ENCODE measurements at regions not wholly inside any gene's neighbourhood (a gene's known extent, or its start where the extent isn't known, plus 50 kb on each side); places are given as distances from the start of the nearest gene placed in this dataset.

DNA sequence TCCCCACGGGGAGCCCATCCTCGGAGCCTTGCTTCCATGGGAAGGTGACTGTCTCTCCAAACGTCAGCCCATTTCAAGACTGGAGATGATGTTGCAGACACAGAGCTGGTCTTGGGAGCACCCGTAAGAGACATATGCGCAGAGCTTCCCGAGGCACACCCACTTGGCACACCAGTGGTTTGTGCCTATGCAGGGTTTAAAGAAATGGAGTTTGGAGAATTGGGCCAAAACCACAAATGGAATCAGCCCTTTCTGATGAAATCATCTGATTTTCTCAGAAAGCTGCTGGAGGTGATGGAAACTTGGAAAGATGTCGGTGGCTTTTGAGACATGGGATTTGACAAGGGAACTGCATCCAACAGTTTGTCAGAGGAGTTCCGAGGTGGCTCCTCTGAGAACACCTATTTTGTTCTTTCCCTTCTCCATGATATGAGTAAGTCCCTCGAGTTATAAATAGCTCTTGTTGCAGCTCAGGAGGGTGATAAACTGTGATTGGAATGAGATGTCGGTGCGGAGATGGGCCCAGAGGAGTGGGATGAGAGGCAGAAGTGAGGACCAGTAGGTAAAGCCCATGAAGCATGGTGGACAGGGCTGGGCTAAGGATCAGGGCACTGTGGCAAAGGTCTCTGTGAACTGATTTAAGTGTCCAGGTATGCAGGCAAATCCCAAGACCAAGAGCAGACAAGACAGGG is 225.7 kb downstream of the ACKR3 start:
- Histone ChIP-seq H3K4me3 (ENCODE audit: low read depth, low read length) (no peak overlapping the region), H3K27me3 (ENCODE audit: control insufficient read depth, insufficient read depth, low read length) (no peaks in the 10 kb centered on the region), H3K27ac (ENCODE audit: insufficient read depth, low read length, poor library complexity, severe bottlenecking) (no peak overlapping the region), H3K9me3 (ENCODE audit: control insufficient read depth in 2 of 2, low read length in 2 of 2) (no peaks in the 10 kb centered on the region), H3K36me3 (ENCODE audit: control insufficient read depth, insufficient read depth, low read length) (no peaks in the 10 kb centered on the region), H3K4me1 (ENCODE audit: control insufficient read depth, insufficient read depth, low read length, poor library complexity, severe bottlenecking) (no peaks in the 10 kb centered on the region)
- H3K27ac Mint-ChIP-seq: no peak overlapping the region
- peak overlapping the region in 1 of 4 donors; percentile 29 for H3K4me3 Mint-ChIP-seq
- DNase-seq: no peak
- H3K9me3 Mint-ChIP-seq: no peaks in the 10 kb centered on the region
- no peaks in the 10 kb centered on the region for H3K4me1 Mint-ChIP-seq
- peaks cover 16% of the 10 kb centered on the region for H3K27me3 Mint-ChIP-seq
- no peak for ATAC-seq (ENCODE audit: low read depth in 2 of 2)
- no peaks in the 10 kb centered on the region for H3K36me3 Mint-ChIP-seq

DNA sequence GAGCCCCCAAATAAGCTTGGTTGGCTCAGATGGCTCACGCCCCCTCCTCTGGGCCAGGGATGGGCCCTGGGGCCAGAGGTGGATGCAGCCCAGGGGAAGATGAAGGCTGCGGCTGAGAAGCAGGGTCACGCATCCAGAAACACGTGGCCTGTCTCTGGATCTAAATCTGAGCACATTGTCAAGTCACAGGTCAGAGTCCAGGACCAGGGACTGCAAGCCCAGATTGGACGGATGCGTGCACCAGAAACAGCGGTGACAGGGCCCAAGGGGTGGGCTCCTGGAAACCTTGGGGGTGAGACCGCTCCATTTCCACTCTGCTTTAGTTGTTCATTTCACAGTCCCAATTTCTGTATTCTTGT is 226.2 kb downstream of the ACKR3 start:
- no peaks in the 10 kb centered on the region for H3K4me1 ChIP-seq (ENCODE audit: control insufficient read depth, insufficient read depth, low read length, poor library complexity, severe bottlenecking)
- H3K27ac Mint-ChIP-seq: no peak overlapping the region
- peaks cover 20% of the 10 kb centered on the region for H3K27me3 Mint-ChIP-seq
- H3K4me3 Mint-ChIP-seq: no peak overlapping the region
- no peaks in the 10 kb centered on the region for H3K4me1 Mint-ChIP-seq
- H3K36me3 Mint-ChIP-seq: no peaks in the 10 kb centered on the region
- H3K27me3 ChIP-seq (ENCODE audit: control insufficient read depth, insufficient read depth, low read length): no peaks in the 10 kb centered on the region
- ATAC-seq (ENCODE audit: low read depth in 2 of 2) (no peak), DNase-seq (no peak)
- H3K4me3 ChIP-seq (ENCODE audit: low read depth, low read length): no peak overlapping the region
- no peaks in the 10 kb centered on the region for H3K9me3 ChIP-seq (ENCODE audit: control insufficient read depth in 2 of 2, low read length in 2 of 2)
- H3K9me3 Mint-ChIP-seq: no peaks in the 10 kb centered on the region
- H3K36me3 ChIP-seq (ENCODE audit: control insufficient read depth, insufficient read depth, low read length): no peaks in the 10 kb centered on the region
- H3K27ac ChIP-seq (ENCODE audit: insufficient read depth, low read length, poor library complexity, severe bottlenecking): no peak overlapping the region

DNA sequence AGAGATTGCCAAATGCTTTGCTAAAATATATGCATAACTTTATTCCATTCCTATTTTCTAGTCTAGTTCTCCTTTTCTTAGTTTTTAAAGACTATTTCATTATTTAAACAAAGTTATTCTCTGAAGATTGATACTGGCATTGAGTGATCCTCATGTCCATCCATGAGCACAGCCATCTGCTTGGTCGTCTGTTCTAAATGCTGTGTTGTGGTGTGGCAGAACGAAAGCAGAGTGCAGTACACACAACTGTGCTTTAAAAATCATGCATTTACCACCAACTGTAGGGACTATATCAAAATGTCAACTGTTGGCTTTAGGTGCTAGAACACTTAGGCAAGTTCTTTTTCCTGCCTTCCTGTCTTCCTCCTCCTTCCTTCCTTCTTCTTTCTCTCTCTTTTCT is 226.6 kb downstream of the ACKR3 start:
- no peaks in the 10 kb centered on the region for H3K36me3 ChIP-seq (ENCODE audit: control insufficient read depth, insufficient read depth, low read length)
- H3K27ac ChIP-seq (ENCODE audit: insufficient read depth, low read length, poor library complexity, severe bottlenecking): no peak overlapping the region
- H3K4me1 Mint-ChIP-seq: no peaks in the 10 kb centered on the region
- no peaks in the 10 kb centered on the region for H3K9me3 Mint-ChIP-seq
- no peaks in the 10 kb centered on the region for H3K9me3 ChIP-seq (ENCODE audit: control insufficient read depth in 2 of 2, low read length in 2 of 2)
- peaks cover 19% of the 10 kb centered on the region for H3K27me3 Mint-ChIP-seq
- no peaks in the 10 kb centered on the region for H3K36me3 Mint-ChIP-seq
- H3K27ac Mint-ChIP-seq: no peak overlapping the region
- no peak overlapping the region for H3K4me3 Mint-ChIP-seq
- no peaks in the 10 kb centered on the region for H3K27me3 ChIP-seq (ENCODE audit: control insufficient read depth, insufficient read depth, low read length)
- DNase-seq (no peak), ATAC-seq (ENCODE audit: low read depth in 2 of 2) (no peak)
- no peak overlapping the region for H3K4me3 ChIP-seq (ENCODE audit: low read depth, low read length)
- H3K4me1 ChIP-seq (ENCODE audit: control insufficient read depth, insufficient read depth, low read length, poor library complexity, severe bottlenecking): no peaks in the 10 kb centered on the region

- Histone ChIP-seq H3K4me1 (ENCODE audit: control insufficient read depth, insufficient read depth, low read length, poor library complexity, severe bottlenecking) (no peaks in the 10 kb centered on the region), H3K27ac (ENCODE audit: insufficient read depth, low read length, poor library complexity, severe bottlenecking) (no peak overlapping the region), H3K4me3 (ENCODE audit: low read depth, low read length) (no peak overlapping the region), H3K36me3 (ENCODE audit: control insufficient read depth, insufficient read depth, low read length) (no peaks in the 10 kb centered on the region), H3K9me3 (ENCODE audit: control insufficient read depth in 2 of 2, low read length in 2 of 2) (no peaks in the 10 kb centered on the region), H3K27me3 (ENCODE audit: control insufficient read depth, insufficient read depth, low read length) (no peaks in the 10 kb centered on the region)
- ATAC-seq (ENCODE audit: low read depth in 2 of 2): no peak
- no peak for DNase-seq
- H3K4me3 Mint-ChIP-seq: no peak overlapping the region
- H3K36me3 Mint-ChIP-seq: no peaks in the 10 kb centered on the region
- H3K9me3 Mint-ChIP-seq: no peaks in the 10 kb centered on the region
- H3K4me1 Mint-ChIP-seq: no peaks in the 10 kb centered on the region
- peaks cover 16% of the 10 kb centered on the region for H3K27me3 Mint-ChIP-seq
- peak overlapping the region in 1 of 3 donors; percentile 22 for H3K27ac Mint-ChIP-seq
These were observed 227.8 kb downstream of the ACKR3 start for GRCh38 chr2:236797411-236797810.

DNA sequence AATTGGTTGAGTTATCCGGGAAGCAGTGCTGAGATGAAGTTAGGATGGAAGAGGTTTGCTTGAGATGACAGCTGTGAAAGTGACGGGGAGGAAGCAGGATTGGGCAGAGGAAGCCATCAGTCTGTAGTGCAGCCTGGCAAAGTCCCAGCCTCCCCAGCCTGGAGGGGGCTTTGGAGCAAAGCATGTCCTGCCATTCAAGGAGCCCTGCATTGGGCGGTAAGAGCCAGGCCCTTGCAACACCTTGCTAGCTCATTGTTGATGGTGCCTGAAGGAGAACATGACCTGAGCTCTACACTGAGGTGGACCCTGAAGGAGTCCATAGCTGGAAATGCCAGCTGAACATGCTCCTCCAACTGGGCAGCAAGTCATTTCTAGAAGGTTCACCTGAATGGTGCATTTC is 228.9 kb downstream of the ACKR3 start:
- H3K27ac Mint-ChIP-seq: no peak overlapping the region
- peaks cover 0 to 3% (median 0%) of the 10 kb centered on the region in 7 donors for H3K9me3 Mint-ChIP-seq
- Histone ChIP-seq H3K9me3 (ENCODE audit: control insufficient read depth in 2 of 2, low read length in 2 of 2) (no peaks in the 10 kb centered on the region), H3K27ac (ENCODE audit: insufficient read depth, low read length, poor library complexity, severe bottlenecking) (no peak overlapping the region), H3K27me3 (ENCODE audit: control insufficient read depth, insufficient read depth, low read length) (no peaks in the 10 kb centered on the region), H3K4me3 (ENCODE audit: low read depth, low read length) (no peak overlapping the region), H3K36me3 (ENCODE audit: control insufficient read depth, insufficient read depth, low read length) (no peaks in the 10 kb centered on the region), H3K4me1 (ENCODE audit: control insufficient read depth, insufficient read depth, low read length, poor library complexity, severe bottlenecking) (no peaks in the 10 kb centered on the region)
- no peak for DNase-seq
- H3K4me1 Mint-ChIP-seq: no peaks in the 10 kb centered on the region
- no peak overlapping the region for H3K4me3 Mint-ChIP-seq
- ATAC-seq (ENCODE audit: low read depth in 2 of 2): no peak
- H3K36me3 Mint-ChIP-seq: no peaks in the 10 kb centered on the region
- peaks cover 16% of the 10 kb centered on the region for H3K27me3 Mint-ChIP-seq

DNA sequence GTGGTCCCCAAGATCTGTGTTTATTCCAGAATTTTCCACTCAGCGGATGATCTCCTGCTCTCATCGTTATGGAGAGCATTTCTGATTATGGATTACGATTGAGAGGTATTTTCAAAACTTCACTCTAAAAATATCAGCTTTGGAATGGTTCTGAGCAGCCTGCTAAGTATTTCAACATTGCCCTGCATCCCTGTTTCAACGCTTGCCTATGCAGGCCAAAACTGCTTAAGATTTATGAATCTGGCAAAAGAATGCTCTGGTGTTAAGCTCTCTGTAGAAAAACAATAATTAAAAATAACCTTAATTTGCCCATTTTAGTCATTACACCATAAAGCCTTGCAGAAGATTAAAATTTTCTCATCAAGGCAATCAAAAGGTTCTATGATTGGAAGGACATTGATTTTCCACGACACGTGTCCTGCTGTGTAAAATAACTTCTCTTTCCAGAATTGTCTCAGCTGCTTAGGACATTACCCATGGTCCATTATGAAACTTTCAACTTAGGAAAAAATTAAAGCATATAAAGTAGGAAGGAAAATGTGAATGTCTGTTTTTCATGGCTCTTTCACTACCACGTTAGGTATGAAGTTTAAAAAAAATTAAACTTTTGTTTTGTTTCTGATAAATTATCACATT is 229.9 kb downstream of the ACKR3 start:
- no peaks in the 10 kb centered on the region for H3K4me1 ChIP-seq (ENCODE audit: control insufficient read depth, insufficient read depth, low read length, poor library complexity, severe bottlenecking)
- H3K36me3 ChIP-seq (ENCODE audit: control insufficient read depth, insufficient read depth, low read length): no peaks in the 10 kb centered on the region
- no peaks in the 10 kb centered on the region for H3K27me3 ChIP-seq (ENCODE audit: control insufficient read depth, insufficient read depth, low read length)
- H3K36me3 Mint-ChIP-seq: no peaks in the 10 kb centered on the region
- DNase-seq: no peak
- H3K27me3 Mint-ChIP-seq: peaks cover 16% of the 10 kb centered on the region
- H3K9me3 Mint-ChIP-seq: peaks cover 0 to 3% (median 0%) of the 10 kb centered on the region in 7 donors
- no peak overlapping the region for H3K4me3 ChIP-seq (ENCODE audit: low read depth, low read length)
- no peaks in the 10 kb centered on the region for H3K4me1 Mint-ChIP-seq
- no peaks in the 10 kb centered on the region for H3K9me3 ChIP-seq (ENCODE audit: control insufficient read depth in 2 of 2, low read length in 2 of 2)
- no peak overlapping the region for H3K27ac Mint-ChIP-seq
- ATAC-seq (ENCODE audit: low read depth in 2 of 2): no peak
- no peak overlapping the region for H3K4me3 Mint-ChIP-seq
- H3K27ac ChIP-seq (ENCODE audit: insufficient read depth, low read length, poor library complexity, severe bottlenecking): no peak overlapping the region

DNA sequence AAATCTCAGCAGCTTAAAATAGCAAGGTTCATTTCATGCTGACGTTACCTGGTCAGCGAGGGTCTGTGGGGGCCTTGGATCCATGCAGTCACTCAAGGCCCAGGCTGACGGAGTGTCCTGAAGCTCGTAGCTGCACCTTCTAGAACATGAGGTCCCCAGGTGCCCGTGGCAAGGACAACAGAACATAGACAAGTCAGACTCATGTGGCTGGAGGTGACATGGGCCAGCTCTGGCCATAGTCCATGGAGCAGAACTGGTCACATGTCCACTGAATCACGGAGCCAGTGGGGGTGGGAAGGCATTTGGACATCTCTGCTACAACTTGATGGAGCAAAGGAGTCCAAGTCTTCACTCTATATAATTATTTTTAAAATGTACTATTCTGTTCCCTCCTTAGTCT is 233.2 kb downstream of the ACKR3 start:
- no peak overlapping the region for H3K27ac Mint-ChIP-seq
- ATAC-seq (ENCODE audit: low read depth in 2 of 2) (no peak), DNase-seq (no peak)
- Histone ChIP-seq H3K27me3 (ENCODE audit: control insufficient read depth, insufficient read depth, low read length) (no peaks in the 10 kb centered on the region), H3K4me1 (ENCODE audit: control insufficient read depth, insufficient read depth, low read length, poor library complexity, severe bottlenecking) (no peaks in the 10 kb centered on the region), H3K27ac (ENCODE audit: insufficient read depth, low read length, poor library complexity, severe bottlenecking) (no peak overlapping the region), H3K36me3 (ENCODE audit: control insufficient read depth, insufficient read depth, low read length) (no peaks in the 10 kb centered on the region), H3K9me3 (ENCODE audit: control insufficient read depth in 2 of 2, low read length in 2 of 2) (peaks cover 0 to 3% of the 10 kb centered on the region in 2 experiments), H3K4me3 (ENCODE audit: low read depth, low read length) (no peak overlapping the region)
- no peak overlapping the region for H3K4me3 Mint-ChIP-seq
- H3K27me3 Mint-ChIP-seq: peaks cover 19% of the 10 kb centered on the region
- H3K9me3 Mint-ChIP-seq: peaks cover 0 to 7% (median 2%) of the 10 kb centered on the region in 7 donors
- H3K36me3 Mint-ChIP-seq: no peaks in the 10 kb centered on the region
- no peaks in the 10 kb centered on the region for H3K4me1 Mint-ChIP-seq

DNA sequence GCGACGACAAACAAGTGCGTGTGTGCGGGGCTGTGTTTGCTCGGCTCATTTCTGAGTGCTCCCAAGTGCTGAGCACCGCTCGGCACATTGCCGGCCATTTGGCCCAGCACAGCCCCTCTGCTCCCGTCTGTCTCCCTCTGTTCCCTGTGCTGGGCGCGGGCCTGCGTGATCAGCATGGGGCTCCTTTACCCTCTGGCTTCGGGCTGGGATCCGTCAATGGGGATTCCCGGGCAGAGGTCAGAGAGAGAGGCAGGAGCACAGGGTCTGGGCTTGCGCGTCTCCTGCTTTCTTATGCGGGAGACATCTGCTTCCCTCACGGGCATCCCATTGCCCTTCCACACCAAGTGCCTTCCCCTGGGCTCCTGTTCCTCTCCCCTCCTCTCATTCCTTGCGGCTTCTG is 234.0 kb downstream of the ACKR3 start:
- no peak overlapping the region for H3K4me3 Mint-ChIP-seq
- DNase-seq: no peak

More for the DNA sequence above, 234.0 kb downstream of the ACKR3 start:
- no peak overlapping the region for H3K27ac Mint-ChIP-seq
- Histone ChIP-seq H3K27me3 (ENCODE audit: control insufficient read depth, insufficient read depth, low read length) (no peaks in the 10 kb centered on the region), H3K4me3 (ENCODE audit: low read depth, low read length) (no peak overlapping the region), H3K9me3 (ENCODE audit: control insufficient read depth in 2 of 2, low read length in 2 of 2) (peaks cover 3 to 5% of the 10 kb centered on the region in 2 experiments), H3K4me1 (ENCODE audit: control insufficient read depth, insufficient read depth, low read length, poor library complexity, severe bottlenecking) (no peaks in the 10 kb centered on the region), H3K27ac (ENCODE audit: insufficient read depth, low read length, poor library complexity, severe bottlenecking) (no peak overlapping the region), H3K36me3 (ENCODE audit: control insufficient read depth, insufficient read depth, low read length) (no peaks in the 10 kb centered on the region)
- H3K36me3 Mint-ChIP-seq: no peaks in the 10 kb centered on the region
- ATAC-seq (ENCODE audit: low read depth in 2 of 2): no peak
- H3K4me1 Mint-ChIP-seq: no peaks in the 10 kb centered on the region
- H3K9me3 Mint-ChIP-seq: peaks cover 0 to 11% (median 4%) of the 10 kb centered on the region in 7 donors
- peaks cover 19% of the 10 kb centered on the region for H3K27me3 Mint-ChIP-seq

Data from CD4-positive, CD25-positive, alpha-beta regulatory T cell (primary cell).